ENCODE measurements at regions not wholly inside any gene's neighbourhood (a gene's known extent, or its start where the extent isn't known, plus 50 kb on each side); places are given as distances from the start of the nearest gene placed in this dataset.

DNA sequence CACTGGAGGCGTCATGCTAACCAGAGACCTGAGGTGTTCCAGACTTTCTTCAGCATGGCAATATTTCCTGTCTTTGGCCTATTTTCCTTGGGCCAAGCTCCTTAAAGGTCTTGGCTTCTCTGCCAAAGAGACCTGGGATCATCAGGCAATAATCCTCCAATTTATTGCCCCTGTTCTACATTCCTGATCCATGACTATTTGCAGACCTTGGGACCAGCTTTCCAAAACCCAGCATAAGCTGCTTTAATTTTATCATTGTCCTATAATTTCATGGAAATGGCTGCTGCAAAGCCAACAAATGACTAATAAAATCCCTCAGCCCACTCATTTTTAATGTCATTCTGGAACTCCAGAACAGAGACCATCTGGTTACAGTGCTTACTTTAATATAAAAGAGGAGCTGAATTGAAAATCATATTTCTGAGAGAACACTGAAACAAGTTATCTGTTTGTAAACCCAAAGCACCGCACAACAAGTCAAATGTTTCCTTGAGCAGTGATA, 166.9 kb upstream of the BTG1 start:
- no peaks in the 10 kb centered on the region for H3K36me3 ChIP-seq (ENCODE audit: control insufficient read depth, insufficient read depth, low read length)
- no peak for DNase-seq (ENCODE audit: extremely low read depth, insufficient read length)
- TF ChIP-seq, protein P1, sequence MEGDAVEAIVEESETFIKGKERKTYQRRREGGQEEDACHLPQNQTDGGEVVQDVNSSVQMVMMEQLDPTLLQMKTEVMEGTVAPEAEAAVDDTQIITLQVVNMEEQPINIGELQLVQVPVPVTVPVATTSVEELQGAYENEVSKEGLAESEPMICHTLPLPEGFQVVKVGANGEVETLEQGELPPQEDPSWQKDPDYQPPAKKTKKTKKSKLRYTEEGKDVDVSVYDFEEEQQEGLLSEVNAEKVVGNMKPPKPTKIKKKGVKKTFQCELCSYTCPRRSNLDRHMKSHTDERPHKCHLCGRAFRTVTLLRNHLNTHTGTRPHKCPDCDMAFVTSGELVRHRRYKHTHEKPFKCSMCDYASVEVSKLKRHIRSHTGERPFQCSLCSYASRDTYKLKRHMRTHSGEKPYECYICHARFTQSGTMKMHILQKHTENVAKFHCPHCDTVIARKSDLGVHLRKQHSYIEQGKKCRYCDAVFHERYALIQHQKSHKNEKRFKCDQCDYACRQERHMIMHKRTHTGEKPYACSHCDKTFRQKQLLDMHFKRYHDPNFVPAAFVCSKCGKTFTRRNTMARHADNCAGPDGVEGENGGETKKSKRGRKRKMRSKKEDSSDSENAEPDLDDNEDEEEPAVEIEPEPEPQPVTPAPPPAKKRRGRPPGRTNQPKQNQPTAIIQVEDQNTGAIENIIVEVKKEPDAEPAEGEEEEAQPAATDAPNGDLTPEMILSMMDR (IDR thresholded peaks at IDR 0.05; ENCODE audit: insufficient read depth, low read length, poor library complexity, severe bottlenecking) = no peak
- no peak overlapping the region for H3K4me3 ChIP-seq (replicated peaks; ENCODE audit: low read depth, low read length)
- no peaks in the 10 kb centered on the region for H3K27me3 ChIP-seq (replicated peaks; ENCODE audit: control insufficient read depth, insufficient read depth, low read length)

DNA sequence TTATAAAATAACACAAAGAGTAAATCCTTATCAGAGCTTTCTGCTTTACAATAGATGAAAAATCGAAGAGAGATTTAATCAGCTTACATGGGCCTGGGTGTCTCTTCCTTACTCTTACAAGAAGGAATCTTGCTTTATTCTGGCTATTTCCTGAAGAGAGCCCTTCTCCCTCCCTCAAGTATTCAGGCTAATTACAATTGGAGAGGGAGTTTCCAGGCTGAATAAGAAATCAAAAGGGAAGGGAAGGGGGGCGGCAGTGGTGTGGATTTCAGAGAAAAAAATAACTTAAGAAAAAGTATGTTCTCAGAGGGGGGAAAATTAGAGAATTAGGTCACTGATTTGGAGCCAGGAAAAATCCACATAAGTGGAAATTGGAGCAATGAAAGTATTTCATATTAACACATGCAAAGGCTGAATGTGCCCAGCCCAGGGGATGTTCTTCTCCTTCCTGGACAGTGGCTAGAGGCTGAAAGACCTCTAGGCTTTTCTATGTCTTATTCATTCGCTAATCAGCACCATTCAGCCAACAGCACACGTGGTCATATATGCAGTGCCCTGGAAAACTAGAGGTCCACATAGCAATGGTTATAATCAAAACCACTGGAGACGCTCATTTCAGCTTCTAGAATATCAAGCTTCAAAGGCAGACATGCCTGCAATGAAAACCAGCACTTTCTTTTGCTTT, 158.9 kb upstream of the BTG1 start:
- TF ChIP-seq, protein P1 (IDR thresholded peaks at IDR 0.05; ENCODE audit: insufficient read depth, low read length, poor library complexity, severe bottlenecking) = no peak
- Histone ChIP-seq H3K36me3 (ENCODE audit: control insufficient read depth, insufficient read depth, low read length) (no peaks in the 10 kb centered on the region), H3K27me3 (replicated peaks; ENCODE audit: control insufficient read depth, insufficient read depth, low read length) (no peaks in the 10 kb centered on the region), H3K4me3 (replicated peaks; ENCODE audit: low read depth, low read length) (no peak overlapping the region)
- no peak for DNase-seq (ENCODE audit: extremely low read depth, insufficient read length)

DNA sequence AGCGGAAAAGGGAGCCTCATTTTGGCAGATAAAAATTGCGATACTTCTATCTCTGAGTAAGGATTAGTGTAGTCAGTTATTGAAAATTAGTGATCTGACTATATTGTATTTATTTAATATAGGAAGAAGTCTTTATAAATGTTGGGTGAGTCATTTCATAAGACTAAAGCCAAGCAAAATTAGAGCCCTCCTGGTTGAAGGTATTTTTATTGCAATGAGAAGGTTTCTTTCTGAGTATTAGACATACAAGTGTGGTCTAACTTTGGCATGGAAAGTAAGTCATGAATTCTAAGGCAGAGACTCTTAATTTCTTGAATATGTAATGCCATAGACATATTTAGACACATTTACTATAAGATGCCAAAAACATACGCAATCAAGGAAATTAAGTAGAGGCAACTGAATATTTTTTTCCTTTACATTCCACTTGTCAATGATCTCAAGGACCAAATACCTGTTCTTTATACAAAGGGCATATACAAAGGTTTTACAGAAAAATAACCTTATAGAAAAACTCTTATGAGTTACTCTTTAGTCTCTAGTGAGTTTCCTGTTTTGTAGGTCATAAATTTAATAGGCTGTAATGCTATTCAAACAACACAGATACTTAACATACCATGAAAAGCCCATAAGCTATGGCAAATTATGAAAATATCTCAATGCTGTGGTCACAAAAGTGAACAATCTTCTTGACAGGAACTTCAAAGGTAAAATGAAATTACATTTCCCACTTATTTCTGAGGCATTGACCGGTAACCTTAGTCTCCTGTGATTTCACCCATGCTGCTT, 156.6 kb upstream of the BTG1 start:
- TF ChIP-seq, protein P1 (IDR thresholded peaks at IDR 0.05; ENCODE audit: insufficient read depth, low read length, poor library complexity, severe bottlenecking) = no peak
- H3K4me3 ChIP-seq (replicated peaks; ENCODE audit: low read depth, low read length) = no peak overlapping the region
- no peaks in the 10 kb centered on the region for H3K36me3 ChIP-seq (ENCODE audit: control insufficient read depth, insufficient read depth, low read length)

DNA sequence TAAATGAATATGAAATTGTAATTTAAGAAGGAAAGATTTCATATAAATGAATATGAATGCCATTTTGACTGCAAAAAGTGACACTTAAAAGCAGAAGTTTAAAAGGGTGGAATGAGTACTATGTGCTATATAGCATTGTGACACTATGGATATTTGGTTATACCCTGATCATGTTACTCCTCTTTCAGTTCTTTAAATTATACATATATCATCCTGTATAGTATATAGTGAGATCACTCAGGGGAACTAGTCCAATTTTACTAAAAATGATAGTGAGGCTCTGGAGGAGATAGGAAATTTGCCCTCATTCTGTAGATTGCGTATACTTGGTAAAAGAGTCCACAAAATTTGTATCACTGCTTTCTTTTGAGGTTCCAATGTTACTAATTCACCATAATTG, 155.7 kb upstream of the BTG1 start:
- H3K36me3 ChIP-seq (ENCODE audit: control insufficient read depth, insufficient read depth, low read length) = no peaks in the 10 kb centered on the region
- no peak overlapping the region for H3K4me3 ChIP-seq (replicated peaks; ENCODE audit: low read depth, low read length)
- no peak for DNase-seq (ENCODE audit: extremely low read depth, insufficient read length)
- TF ChIP-seq, protein P1 (IDR thresholded peaks at IDR 0.05; ENCODE audit: insufficient read depth, low read length, poor library complexity, severe bottlenecking) = no peak
- H3K27me3 ChIP-seq (replicated peaks; ENCODE audit: control insufficient read depth, insufficient read depth, low read length) = no peaks in the 10 kb centered on the region

More for the DNA sequence above, 156.6 kb upstream of the BTG1 start:
- no peak for DNase-seq (ENCODE audit: extremely low read depth, insufficient read length)
- H3K27me3 ChIP-seq (replicated peaks; ENCODE audit: control insufficient read depth, insufficient read depth, low read length) = no peaks in the 10 kb centered on the region

DNA sequence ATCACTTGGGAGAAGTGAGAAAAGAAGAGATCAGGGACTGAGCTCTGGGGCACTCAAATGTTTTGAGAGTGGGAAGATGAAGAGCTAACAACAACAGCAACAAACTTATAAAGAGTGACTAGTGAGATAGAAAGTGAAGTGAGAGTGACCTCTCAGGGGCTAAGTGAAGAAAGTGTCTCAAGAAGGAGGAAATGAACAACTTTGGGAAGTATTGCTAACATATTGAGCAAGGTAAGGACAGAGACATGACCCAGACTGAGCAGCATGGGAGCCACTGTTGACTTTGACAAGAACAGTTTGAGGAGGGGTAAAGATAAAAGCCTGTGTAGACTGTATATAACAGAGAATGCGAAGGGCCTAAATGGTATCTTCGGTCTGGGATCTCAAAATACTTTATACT, 155.1 kb upstream of the BTG1 start:
- TF ChIP-seq, protein P1 (IDR thresholded peaks at IDR 0.05; ENCODE audit: insufficient read depth, low read length, poor library complexity, severe bottlenecking) = no peak
- Histone ChIP-seq H3K36me3 (ENCODE audit: control insufficient read depth, insufficient read depth, low read length) (no peaks in the 10 kb centered on the region), H3K4me3 (replicated peaks; ENCODE audit: low read depth, low read length) (no peak overlapping the region), H3K27me3 (replicated peaks; ENCODE audit: control insufficient read depth, insufficient read depth, low read length) (no peaks in the 10 kb centered on the region)
- no peak for DNase-seq (ENCODE audit: extremely low read depth, insufficient read length)

Measured in GM06990 (cell line).